ENCODE measurements at regions not wholly inside any gene's neighbourhood (a gene's known extent, or its start where the extent isn't known, plus 50 kb on each side); places are given as distances from the start of the nearest gene placed in this dataset.

GRCh38 chr18:24926649-24927048, 425.3 kb downstream of the ZNF521 start:
- TF ChIP-seq RARB (CRISPR knock-in tag; IDR thresholded peaks at IDR 0.05): no peak
- TF ChIP-seq, protein P1, sequence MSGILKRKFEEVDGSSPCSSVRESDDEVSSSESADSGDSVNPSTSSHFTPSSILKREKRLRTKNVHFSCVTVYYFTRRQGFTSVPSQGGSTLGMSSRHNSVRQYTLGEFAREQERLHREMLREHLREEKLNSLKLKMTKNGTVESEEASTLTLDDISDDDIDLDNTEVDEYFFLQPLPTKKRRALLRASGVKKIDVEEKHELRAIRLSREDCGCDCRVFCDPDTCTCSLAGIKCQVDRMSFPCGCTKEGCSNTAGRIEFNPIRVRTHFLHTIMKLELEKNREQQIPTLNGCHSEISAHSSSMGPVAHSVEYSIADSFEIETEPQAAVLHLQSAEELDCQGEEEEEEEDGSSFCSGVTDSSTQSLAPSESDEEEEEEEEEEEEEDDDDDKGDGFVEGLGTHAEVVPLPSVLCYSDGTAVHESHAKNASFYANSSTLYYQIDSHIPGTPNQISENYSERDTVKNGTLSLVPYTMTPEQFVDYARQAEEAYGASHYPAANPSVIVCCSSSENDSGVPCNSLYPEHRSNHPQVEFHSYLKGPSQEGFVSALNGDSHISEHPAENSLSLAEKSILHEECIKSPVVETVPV (CRISPR knock-in tag; IDR thresholded peaks at IDR 0.05): no peak
- TF ChIP-seq PATZ1 (CRISPR knock-in tag; IDR thresholded peaks at IDR 0.05; ENCODE audit: borderline replicate concordance): no peak
- TF ChIP-seq ESRRG (CRISPR knock-in tag; IDR thresholded peaks at IDR 0.05): no peak
- ATAC-seq: no peak

GRCh38 chr18:24928301-24928878, 423.6 kb downstream of the ZNF521 start:
- TF ChIP-seq RARB (CRISPR knock-in tag; IDR thresholded peaks at IDR 0.05) (no peak), OSR1 (CRISPR knock-in tag; IDR thresholded peaks at IDR 0.05) (no peak), TSHZ2 (CRISPR knock-in tag; IDR thresholded peaks at IDR 0.05) (no peak), PPARA (CRISPR knock-in tag; IDR thresholded peaks at IDR 0.05; ENCODE audit: borderline replicate concordance) (no peak), ZFP3 (CRISPR knock-in tag; IDR thresholded peaks at IDR 0.05) (no peak), GLIS3 (CRISPR knock-in tag; IDR thresholded peaks at IDR 0.05) (no peak), ARNTL (CRISPR knock-in tag; IDR thresholded peaks at IDR 0.05; ENCODE audit: borderline replicate concordance, low read depth) (no peak), ZC3H10 (CRISPR knock-in tag; IDR thresholded peaks at IDR 0.05) (no peak), PATZ1 (CRISPR knock-in tag; IDR thresholded peaks at IDR 0.05; ENCODE audit: borderline replicate concordance) (no peak), ZNF8 (CRISPR knock-in tag; IDR thresholded peaks at IDR 0.05) (no peak), ZFP30 (CRISPR knock-in tag; IDR thresholded peaks at IDR 0.05) (no peak), SNAI2 (CRISPR knock-in tag; IDR thresholded peaks at IDR 0.05) (no peak), CREB5 (CRISPR knock-in tag; IDR thresholded peaks at IDR 0.05; ENCODE audit: low read depth) (no peak), ZNF70 (CRISPR knock-in tag; IDR thresholded peaks at IDR 0.05) (no peak), TOX (CRISPR knock-in tag; IDR thresholded peaks at IDR 0.05; ENCODE audit: borderline replicate concordance) (no peak), ISL1 (CRISPR knock-in tag; IDR thresholded peaks at IDR 0.05) (no peak), ZNF565 (CRISPR knock-in tag; conservative IDR thresholded peaks at IDR 0.05; ENCODE audit: low read depth) (no peak), TCF4 (CRISPR knock-in tag; IDR thresholded peaks at IDR 0.05; ENCODE audit: borderline replicate concordance) (no peak)
- TF ChIP-seq, protein P1 (CRISPR knock-in tag; IDR thresholded peaks at IDR 0.05): no peak
- no peak for ATAC-seq

Measured in SK-N-SH treated with all-trans-retinoic acid at 6 μM for 48 hours (cell line).